Mucosa of descending colon (tissue), 3 donors: ENCODE measurements at regions not wholly inside any gene's neighbourhood (a gene's known extent, or its start where the extent isn't known, plus 50 kb on each side); places are given as distances from the start of the nearest gene placed in this dataset.

ENCODE experiments used
- ATAC-seq: fragments of 200-7000 bp; cut with Tn5 transposase; one replicate; pipeline ENCODE4 v1.9.1; 2020; ENCODE audit warnings: mild to moderate bottlenecking, moderate library complexity
- DNase-seq, 3 donors: peaks; one replicate each; pipeline ENCODE4 v3.0.0-alpha.2; 2020
- H3K36me3 ChIP-seq: fragments of 200-600 bp; one replicate; pipeline ENCODE4 v1.8.0; 2021; ENCODE audit warnings: low read depth, mild to moderate bottlenecking
- H3K4me1 ChIP-seq: fragments of 200-600 bp; one replicate; pipeline ENCODE4 v1.8.0; 2021; ENCODE audit warnings: low read depth, mild to moderate bottlenecking
- H3K4me3 ChIP-seq: fragments of 200-600 bp; one replicate; pipeline ENCODE4 v1.8.0; 2021; ENCODE audit warnings: mild to moderate bottlenecking
- H3K9me3 ChIP-seq: fragments of 200-600 bp; one replicate; pipeline ENCODE4 v1.8.0; 2021; ENCODE audit warnings: mild to moderate bottlenecking
- CTCF ChIP-seq: fragments of 200-600 bp; IDR thresholded peaks from one replicate; pipeline ENCODE4 v1.8.0; 2022; ENCODE audit warnings: antibody characterized with exemption, mild to moderate bottlenecking
- intact Hi-C, 2 donors: fragments of 100-400 bp; cut with DNase I in 1 of 2; cut with micrococcal nuclease in 1 of 2; formaldehyde crosslinking; loops; one replicate each; pipeline versions ENCODE4 v1.11.0 to v1.11.1; 2022; cut with DNase I, micrococcal nuclease
- donor health status: DM: no; HTN: no; CAD: no; lungs with moderate emphysema.
- donor health status: DM: no; HTN: no; CAD: no.
- donor health status: DM: no; HTN: yes; CAD: no.

GRCh38 chr2:139077099-139077737 is 297.0 kb upstream of the NXPH2 start:
- no peak for DNase-seq
- no peak overlapping the region for H3K4me3 ChIP-seq
- no peak for TF ChIP-seq CTCF
- no peaks in the 10 kb centered on the region for H3K36me3 ChIP-seq
- no peak for ATAC-seq
- intact Hi-C loops: no loop called here
- H3K4me1 ChIP-seq: no peaks in the 10 kb centered on the region
- H3K9me3 ChIP-seq: no peaks in the 10 kb centered on the region

GRCh38 chr2:139067874-139068273 is 287.7 kb upstream of the NXPH2 start:
- no peak for TF ChIP-seq CTCF
- Histone ChIP-seq H3K36me3 (no peaks in the 10 kb centered on the region), H3K9me3 (no peaks in the 10 kb centered on the region), H3K4me1 (no peaks in the 10 kb centered on the region), H3K4me3 (no peak overlapping the region)
- ATAC-seq (no peak), DNase-seq (no peak)
- intact Hi-C loops: no loop called here

DNA sequence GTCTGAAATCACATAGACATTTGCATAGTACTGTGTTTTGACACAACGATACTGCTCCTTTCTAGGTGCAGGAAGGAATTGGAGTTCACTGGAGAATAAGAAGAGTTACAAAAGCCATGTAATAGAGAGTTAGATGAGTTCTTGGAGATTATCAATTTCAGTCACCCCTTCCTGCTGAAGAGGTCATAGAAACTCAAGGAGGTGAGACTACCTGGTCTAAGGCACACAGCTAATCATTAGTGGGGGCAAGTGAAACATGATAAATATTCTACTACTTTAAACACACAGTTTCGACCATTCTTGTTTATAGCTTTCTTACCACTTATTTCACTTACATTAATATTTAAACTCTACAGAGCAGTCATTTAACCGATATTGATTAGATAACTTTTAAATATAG is 286.9 kb upstream of the NXPH2 start:
- no peak overlapping the region for H3K4me3 ChIP-seq
- no peaks in the 10 kb centered on the region for H3K9me3 ChIP-seq
- intact Hi-C loops: no loop called here
- H3K4me1 ChIP-seq: no peaks in the 10 kb centered on the region
- ATAC-seq (no peak), DNase-seq (no peak)
- no peak for TF ChIP-seq CTCF
- no peaks in the 10 kb centered on the region for H3K36me3 ChIP-seq

DNA sequence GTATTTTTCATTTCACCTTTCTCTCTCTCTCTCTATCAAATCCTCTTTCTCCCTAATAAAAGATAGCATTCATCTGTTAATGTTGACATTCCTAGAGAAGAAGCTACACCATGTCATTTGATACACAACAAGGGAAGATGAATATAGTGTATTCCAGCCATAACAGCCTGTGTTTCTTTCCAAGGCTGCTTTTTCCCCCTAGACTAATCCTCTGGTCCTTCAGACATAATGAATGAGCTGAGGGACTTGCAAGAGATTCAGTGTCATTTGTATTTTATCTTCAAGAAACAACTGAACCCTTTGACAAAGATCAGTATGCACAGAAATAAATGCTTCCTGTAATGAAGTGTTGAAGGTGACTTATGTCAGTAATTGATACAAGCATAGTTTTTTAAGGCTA is 284.0 kb upstream of the NXPH2 start:
- no peak for TF ChIP-seq CTCF
- intact Hi-C loops: no loop called here
- H3K4me3 ChIP-seq: no peak overlapping the region

GRCh38 chr2:139059617-139060016 is 279.4 kb upstream of the NXPH2 start:
- DNase-seq: no peak
- no peak overlapping the region for H3K4me3 ChIP-seq
- no peaks in the 10 kb centered on the region for H3K9me3 ChIP-seq
- no peak for TF ChIP-seq CTCF
- no peak for ATAC-seq
- H3K36me3 ChIP-seq: no peaks in the 10 kb centered on the region
- intact Hi-C loops: no loop called here
- no peaks in the 10 kb centered on the region for H3K4me1 ChIP-seq

More for the DNA sequence above, 284.0 kb upstream of the NXPH2 start:
- DNase-seq (no peak), ATAC-seq (no peak)
- Histone ChIP-seq H3K36me3 (no peaks in the 10 kb centered on the region), H3K9me3 (no peaks in the 10 kb centered on the region), H3K4me1 (no peaks in the 10 kb centered on the region)

GRCh38 chr2:139055202-139055601 is 275.0 kb upstream of the NXPH2 start:
- TF ChIP-seq CTCF: no peak
- H3K9me3 ChIP-seq: no peaks in the 10 kb centered on the region
- intact Hi-C loops: no loop called here
- no peaks in the 10 kb centered on the region for H3K4me1 ChIP-seq
- ATAC-seq (no peak), DNase-seq (no peak)
- H3K36me3 ChIP-seq: no peaks in the 10 kb centered on the region
- H3K4me3 ChIP-seq: no peak overlapping the region
